ENCODE measurements at regions not wholly inside any gene's neighbourhood (a gene's known extent, or its start where the extent isn't known, plus 50 kb on each side); places are given as distances from the start of the nearest gene placed in this dataset.

DNA sequence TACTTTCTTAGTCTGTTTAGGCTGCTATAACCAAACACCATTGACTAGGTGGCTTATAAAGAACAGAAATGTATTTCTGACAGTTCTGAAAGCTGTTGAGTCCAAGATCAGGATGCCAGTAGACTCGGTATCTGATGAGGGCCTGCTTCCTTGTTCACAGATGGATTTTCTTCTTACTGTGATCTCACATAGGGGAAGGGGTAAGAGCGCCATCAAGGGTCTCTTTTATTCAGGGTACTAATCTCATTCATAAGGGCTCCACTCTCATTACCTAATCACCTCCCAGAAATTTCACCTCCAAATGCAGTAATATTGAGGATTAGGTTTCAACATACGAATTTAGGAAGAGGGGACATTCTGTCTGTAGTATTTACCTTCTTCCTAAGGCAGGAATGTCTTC, 384.0 kb upstream of the DMAC1 start:
- no peaks in the 10 kb centered on the region for H3K9me3 Mint-ChIP-seq
- TF ChIP-seq, protein P1, sequence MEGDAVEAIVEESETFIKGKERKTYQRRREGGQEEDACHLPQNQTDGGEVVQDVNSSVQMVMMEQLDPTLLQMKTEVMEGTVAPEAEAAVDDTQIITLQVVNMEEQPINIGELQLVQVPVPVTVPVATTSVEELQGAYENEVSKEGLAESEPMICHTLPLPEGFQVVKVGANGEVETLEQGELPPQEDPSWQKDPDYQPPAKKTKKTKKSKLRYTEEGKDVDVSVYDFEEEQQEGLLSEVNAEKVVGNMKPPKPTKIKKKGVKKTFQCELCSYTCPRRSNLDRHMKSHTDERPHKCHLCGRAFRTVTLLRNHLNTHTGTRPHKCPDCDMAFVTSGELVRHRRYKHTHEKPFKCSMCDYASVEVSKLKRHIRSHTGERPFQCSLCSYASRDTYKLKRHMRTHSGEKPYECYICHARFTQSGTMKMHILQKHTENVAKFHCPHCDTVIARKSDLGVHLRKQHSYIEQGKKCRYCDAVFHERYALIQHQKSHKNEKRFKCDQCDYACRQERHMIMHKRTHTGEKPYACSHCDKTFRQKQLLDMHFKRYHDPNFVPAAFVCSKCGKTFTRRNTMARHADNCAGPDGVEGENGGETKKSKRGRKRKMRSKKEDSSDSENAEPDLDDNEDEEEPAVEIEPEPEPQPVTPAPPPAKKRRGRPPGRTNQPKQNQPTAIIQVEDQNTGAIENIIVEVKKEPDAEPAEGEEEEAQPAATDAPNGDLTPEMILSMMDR (IDR thresholded peaks at IDR 0.05): no peak
- DNase-seq (no peak), ATAC-seq (ENCODE audit: low read depth) (no peak)
- H3K4me1 Mint-ChIP-seq: peaks cover 4% of the 10 kb centered on the region
- intact Hi-C loops (cut with micrococcal nuclease): loop anchor here (1.0 kb wide), 2 partner anchors 339 to 613 kb away; no protein-coding TSS in a partner anchor
- no peak overlapping the region for H3K4me3 Mint-ChIP-seq
- H3K27ac Mint-ChIP-seq: no peak overlapping the region
- POLR2A ChIA-PET: no interaction called here
- CTCF ChIA-PET: interaction anchor here (1.0 kb wide), 1 partner anchor 340 kb away, joined by 3 read pairs; no protein-coding TSS in a partner anchor
- H3K27me3 Mint-ChIP-seq: no peaks in the 10 kb centered on the region
- no peaks in the 10 kb centered on the region for H3K36me3 Mint-ChIP-seq (ENCODE audit: low read depth)

DNA sequence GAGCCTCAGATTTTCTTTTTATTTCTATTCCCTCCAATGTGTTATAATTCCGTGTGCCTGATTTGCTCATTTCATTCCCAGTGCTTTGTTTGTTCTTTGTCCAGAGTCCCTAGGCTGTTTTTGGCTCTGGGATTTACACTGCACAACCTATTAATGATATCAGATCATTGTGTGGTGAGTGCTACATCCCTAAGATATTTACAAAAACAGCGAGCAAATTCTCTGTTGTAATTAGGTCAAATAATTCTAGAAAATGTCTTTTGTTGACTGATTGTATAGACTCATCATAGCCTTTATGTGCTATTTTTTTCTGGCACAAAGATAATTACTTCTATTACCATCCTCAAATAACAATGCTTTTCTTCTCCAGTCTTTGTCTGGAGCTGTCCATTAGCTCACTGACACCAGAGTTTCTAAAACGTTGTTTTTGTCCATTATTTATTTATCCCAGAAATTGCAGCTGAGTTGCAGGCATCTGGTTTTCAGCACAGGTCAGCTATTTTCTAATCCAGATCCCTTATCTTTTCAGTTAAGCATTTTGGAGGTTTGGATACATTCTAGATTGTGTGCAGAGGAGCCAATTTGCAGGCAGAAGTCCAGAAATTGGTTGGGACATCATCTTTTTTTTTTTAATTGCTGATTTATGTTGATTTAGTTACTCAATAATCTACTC, 379.9 kb upstream of the DMAC1 start:
- no peak for DNase-seq
- TF ChIP-seq, protein P1 (IDR thresholded peaks at IDR 0.05): no peak
- CTCF ChIA-PET: no interaction called here
- Mint-ChIP-seq H3K4me1 (no peaks in the 10 kb centered on the region), H3K36me3 (ENCODE audit: low read depth) (no peaks in the 10 kb centered on the region), H3K4me3 (no peak overlapping the region), H3K27ac (no peak overlapping the region), H3K9me3 (no peaks in the 10 kb centered on the region), H3K27me3 (no peaks in the 10 kb centered on the region)
- intact Hi-C loops (cut with micrococcal nuclease): no loop called here
- ATAC-seq (ENCODE audit: low read depth): no peak
- POLR2A ChIA-PET: no interaction called here

DNA sequence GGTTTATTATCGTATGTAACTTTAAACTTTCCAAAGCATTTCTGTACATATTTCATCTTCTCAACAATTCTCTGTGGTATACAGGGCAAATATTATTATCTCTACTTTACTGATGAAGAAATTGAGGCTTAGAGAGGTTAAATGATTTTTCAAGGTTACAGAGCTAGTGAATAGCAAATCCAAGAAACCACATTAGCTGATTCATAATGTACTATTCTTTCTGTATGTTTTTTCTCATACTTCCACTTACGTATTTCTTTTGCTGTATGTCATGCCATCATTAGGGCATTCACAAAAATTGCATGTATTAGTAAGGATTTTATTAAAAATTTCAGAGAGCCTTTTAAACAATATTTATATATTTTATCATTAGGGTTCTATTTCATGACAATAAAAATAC, 372.4 kb upstream of the DMAC1 start:
- intact Hi-C loops (cut with micrococcal nuclease): no loop called here
- no peaks in the 10 kb centered on the region for H3K4me1 Mint-ChIP-seq
- CTCF ChIA-PET: no interaction called here
- no peak overlapping the region for H3K27ac Mint-ChIP-seq
- DNase-seq (no peak), ATAC-seq (ENCODE audit: low read depth) (no peak)
- H3K9me3 Mint-ChIP-seq: no peaks in the 10 kb centered on the region
- peaks cover 5% of the 10 kb centered on the region for H3K27me3 Mint-ChIP-seq
- H3K4me3 Mint-ChIP-seq: no peak overlapping the region
- TF ChIP-seq, protein P1 (IDR thresholded peaks at IDR 0.05): no peak
- H3K36me3 Mint-ChIP-seq (ENCODE audit: low read depth): no peaks in the 10 kb centered on the region
- POLR2A ChIA-PET: no interaction called here

DNA sequence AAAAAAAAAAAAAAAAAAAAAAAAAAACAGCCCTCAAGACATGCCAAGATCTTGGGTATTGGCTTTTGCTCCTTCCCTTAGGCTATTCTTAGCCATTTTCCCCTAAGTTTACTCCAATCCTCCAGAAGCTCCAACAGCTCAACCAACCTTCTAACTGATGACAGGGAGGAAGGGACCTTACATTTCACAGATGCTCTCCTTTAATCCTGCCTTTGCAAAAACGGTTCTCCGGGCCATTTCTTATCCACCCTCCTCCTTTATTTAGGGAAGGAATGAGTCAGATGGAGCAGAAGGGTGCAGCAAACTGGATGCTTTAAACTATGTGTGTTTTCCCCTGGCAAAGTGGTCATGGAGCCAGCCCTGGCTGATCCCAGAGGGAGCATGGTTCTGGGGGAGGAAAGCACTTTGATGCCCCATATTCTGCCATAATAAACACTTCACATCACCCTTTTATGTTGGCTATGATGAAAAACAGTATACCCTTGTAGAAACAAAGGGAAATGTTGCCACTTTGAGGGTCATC, 369.4 kb upstream of the DMAC1 start:
- ChIA-PET POLR2A (interaction anchor here (0.7 kb wide), 1 partner anchor 207 kb away, joined by 16 read pairs; no protein-coding TSS in a partner anchor), CTCF (no interaction called here)
- H3K4me1 Mint-ChIP-seq: no peaks in the 10 kb centered on the region
- H3K4me3 Mint-ChIP-seq: no peak overlapping the region
- TF ChIP-seq, protein P1 (IDR thresholded peaks at IDR 0.05): no peak
- H3K36me3 Mint-ChIP-seq (ENCODE audit: low read depth): no peaks in the 10 kb centered on the region
- no peak for DNase-seq
- no peak overlapping the region for H3K27ac Mint-ChIP-seq
- ATAC-seq (ENCODE audit: low read depth): no peak
- intact Hi-C loops (cut with micrococcal nuclease): no loop called here
- peaks cover 5% of the 10 kb centered on the region for H3K27me3 Mint-ChIP-seq
- H3K9me3 Mint-ChIP-seq: no peaks in the 10 kb centered on the region

DNA sequence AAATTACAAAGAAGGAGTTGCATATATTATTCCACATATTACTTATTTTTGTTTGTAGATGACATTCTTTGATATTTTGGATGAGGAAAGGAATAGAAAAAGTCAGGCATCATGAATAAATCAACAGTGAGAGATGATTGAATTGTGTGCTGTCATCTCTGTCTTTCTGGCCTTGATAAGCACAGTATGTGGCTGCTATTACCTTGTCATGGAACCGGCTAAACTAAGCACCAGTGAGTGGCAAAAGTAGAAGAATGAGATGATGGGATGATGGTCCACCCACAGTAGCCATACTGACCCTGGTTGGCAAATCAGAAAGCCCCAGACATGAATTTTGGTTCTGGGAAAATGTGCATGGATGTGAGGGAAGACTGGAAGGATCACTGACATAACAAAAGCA, 361.2 kb upstream of the DMAC1 start:
- Mint-ChIP-seq H3K9me3 (no peaks in the 10 kb centered on the region), H3K36me3 (ENCODE audit: low read depth) (no peaks in the 10 kb centered on the region), H3K27ac (no peak overlapping the region), H3K4me3 (no peak overlapping the region), H3K27me3 (no peaks in the 10 kb centered on the region), H3K4me1 (peaks cover 9% of the 10 kb centered on the region)
- intact Hi-C loops (cut with micrococcal nuclease): no loop called here
- TF ChIP-seq, protein P1 (IDR thresholded peaks at IDR 0.05): no peak
- POLR2A ChIA-PET: no interaction called here
- DNase-seq (no peak), ATAC-seq (ENCODE audit: low read depth) (no peak)
- CTCF ChIA-PET: no interaction called here
